ENCODE measurements at regions not wholly inside any gene's neighbourhood (a gene's known extent, or its start where the extent isn't known, plus 50 kb on each side); places are given as distances from the start of the nearest gene placed in this dataset.

GRCh38 chr15:70159713-70160009 is 61.9 kb upstream of the TLE3 start:
- Mint-ChIP-seq H3K27ac (no peak overlapping the region), H3K27me3 (ENCODE audit: insufficient read depth, low read depth) (peaks cover 19% of the 10 kb centered on the region), H3K9me3 (no peaks in the 10 kb centered on the region), H3K4me3 (no peak overlapping the region), H3K36me3 (no peaks in the 10 kb centered on the region), H3K4me1 (peaks cover 38% of the 10 kb centered on the region)
- TF ChIP-seq EZH2phosphoT487 (IDR thresholded peaks at IDR 0.05): no peak
- no peak for TF ChIP-seq CTCF (IDR thresholded peaks at IDR 0.05)
- TF ChIP-seq EZH2 (IDR thresholded peaks at IDR 0.05): no peak
- H3K79me2 ChIP-seq (ENCODE audit: low read depth): no peaks in the 10 kb centered on the region
- no peaks in the 10 kb centered on the region for H3K9me3 ChIP-seq (ENCODE audit: low read depth)
- no peak overlapping the region for H3K9ac ChIP-seq
- H2AFZ ChIP-seq (replicated peaks): no peak overlapping the region
- H3K27me3 ChIP-seq: peaks cover 7% of the 10 kb centered on the region
- no peaks in the 10 kb centered on the region for H3K36me3 ChIP-seq
- DNase-seq (ENCODE audit: low spot score): no peak
- peaks cover 4% of the 10 kb centered on the region for H3K4me1 ChIP-seq
- no peak overlapping the region for H3K4me2 ChIP-seq
- H3F3A ChIP-seq (ENCODE audit: low read depth): peaks cover under 1% of the 10 kb centered on the region
- H3K27ac ChIP-seq: no peak overlapping the region
- H3K4me3 ChIP-seq: no peak overlapping the region
- no peaks in the 10 kb centered on the region for H4K20me1 ChIP-seq (ENCODE audit: low read depth)

- Mint-ChIP-seq H3K9me3 (no peaks in the 10 kb centered on the region), H3K27me3 (ENCODE audit: insufficient read depth, low read depth) (peaks cover 19% of the 10 kb centered on the region), H3K36me3 (no peaks in the 10 kb centered on the region), H3K27ac (no peak overlapping the region), H3K4me3 (no peak overlapping the region), H3K4me1 (peaks cover 43% of the 10 kb centered on the region)
- Histone ChIP-seq H3K9me3 (ENCODE audit: low read depth) (no peaks in the 10 kb centered on the region), H3K79me2 (ENCODE audit: low read depth) (no peaks in the 10 kb centered on the region), H3K9ac (no peak overlapping the region), H2AFZ (replicated peaks) (no peak overlapping the region), H3F3A (ENCODE audit: low read depth) (no peaks in the 10 kb centered on the region), H3K27ac (no peak overlapping the region), H3K4me3 (no peak overlapping the region), H3K27me3 (peaks cover 2% of the 10 kb centered on the region), H3K4me2 (no peak overlapping the region), H4K20me1 (ENCODE audit: low read depth) (no peaks in the 10 kb centered on the region), H3K36me3 (no peaks in the 10 kb centered on the region), H3K4me1 (peaks cover 6% of the 10 kb centered on the region)
- no peak for TF ChIP-seq CTCF (IDR thresholded peaks at IDR 0.05)
- TF ChIP-seq EZH2phosphoT487 (IDR thresholded peaks at IDR 0.05): no peak
- TF ChIP-seq EZH2 (IDR thresholded peaks at IDR 0.05): no peak
- DNase-seq (ENCODE audit: low spot score): no peak
Observed at GRCh38 chr15:70159001-70159712, 61.4 kb upstream of the TLE3 start.

GRCh38 chr15:70158309-70159000 is 60.7 kb upstream of the TLE3 start:
- no peaks in the 10 kb centered on the region for H3K27me3 ChIP-seq
- Mint-ChIP-seq H3K9me3 (no peaks in the 10 kb centered on the region), H3K27ac (no peak overlapping the region), H3K36me3 (no peaks in the 10 kb centered on the region), H3K4me1 (peaks cover 47% of the 10 kb centered on the region), H3K4me3 (no peak overlapping the region), H3K27me3 (ENCODE audit: insufficient read depth, low read depth) (peaks cover 19% of the 10 kb centered on the region)
- H3F3A ChIP-seq (ENCODE audit: low read depth): no peaks in the 10 kb centered on the region
- no peak overlapping the region for H3K4me3 ChIP-seq
- H4K20me1 ChIP-seq (ENCODE audit: low read depth): no peaks in the 10 kb centered on the region
- no peak overlapping the region for H3K9ac ChIP-seq
- no peak for DNase-seq (ENCODE audit: low spot score)
- no peaks in the 10 kb centered on the region for H3K9me3 ChIP-seq (ENCODE audit: low read depth)
- TF ChIP-seq EZH2phosphoT487 (IDR thresholded peaks at IDR 0.05) (no peak), EZH2 (IDR thresholded peaks at IDR 0.05) (no peak), CTCF (IDR thresholded peaks at IDR 0.05) (no peak)
- no peaks in the 10 kb centered on the region for H3K79me2 ChIP-seq (ENCODE audit: low read depth)
- H2AFZ ChIP-seq (replicated peaks): no peak overlapping the region
- H3K27ac ChIP-seq: no peak overlapping the region
- H3K36me3 ChIP-seq: no peaks in the 10 kb centered on the region
- no peak overlapping the region for H3K4me2 ChIP-seq
- peaks cover 8% of the 10 kb centered on the region for H3K4me1 ChIP-seq
